ENCODE measurements at regions not wholly inside any gene's neighbourhood (a gene's known extent, or its start where the extent isn't known, plus 50 kb on each side); places are given as distances from the start of the nearest gene placed in this dataset.
A peak's percentile ranks its signal among the peaks of the same experiment; 100 is the strongest.
"Not testable (repeated sequence)": the region's sequence is repeated elsewhere in the genome, so short reads cannot be mapped to it uniquely, and the experiment has no call there.

GRCh38 chr2:186984481-186984880 is 135.5 kb upstream of the ZSWIM2 start:
- no peak for DNase-seq

- no peak for DNase-seq
Measured at GRCh38 chr2:186980787-186981550, 132.0 kb upstream of the ZSWIM2 start.

GRCh38 chr2:186980117-186980442 is 131.1 kb upstream of the ZSWIM2 start:
- DNase-seq, result no peak

- DNase-seq, result no peak
Measured at GRCh38 chr2:186979439-186980116, 130.6 kb upstream of the ZSWIM2 start.

GRCh38 chr2:186977433-186978045 is 128.6 kb upstream of the ZSWIM2 start:
- DNase-seq, result no peak

- DNase-seq, result no peak
Measured at GRCh38 chr2:186976329-186976728, 127.4 kb upstream of the ZSWIM2 start.

- no peak for DNase-seq
Measured at GRCh38 chr2:186972281-186972970, 123.5 kb upstream of the ZSWIM2 start.

- no peak for DNase-seq
Measured at GRCh38 chr2:186968277-186968676, 119.3 kb upstream of the ZSWIM2 start.

- DNase-seq, result no peak
Measured at GRCh38 chr2:186966015-186966414, 117.0 kb upstream of the ZSWIM2 start.

- DNase-seq, result no peak
Measured at GRCh38 chr2:186962085-186962747, 113.2 kb upstream of the ZSWIM2 start.

GRCh38 chr2:186960241-186960640 is 111.3 kb upstream of the ZSWIM2 start:
- not testable (repeated sequence) for DNase-seq

- no peak for DNase-seq
Measured at GRCh38 chr2:186959486-186959885, 110.5 kb upstream of the ZSWIM2 start.

- no peak for DNase-seq
Measured at GRCh38 chr2:186950694-186951093, 101.7 kb upstream of the ZSWIM2 start.

- DNase-seq, result no peak
Measured at GRCh38 chr2:186949726-186950256, 100.8 kb upstream of the ZSWIM2 start.

- no peak for DNase-seq
Measured at GRCh38 chr2:186947516-186947915, 98.5 kb upstream of the ZSWIM2 start.

GRCh38 chr2:186946896-186947467 is 98.0 kb upstream of the ZSWIM2 start:
- no peak for DNase-seq

GRCh38 chr2:186941853-186942252 is 92.9 kb upstream of the ZSWIM2 start:
- no peak for DNase-seq

GRCh38 chr2:186940463-186940862 is 91.5 kb upstream of the ZSWIM2 start:
- no peak for DNase-seq

- no peak for DNase-seq
Measured at GRCh38 chr2:186934420-186934819, 85.5 kb upstream of the ZSWIM2 start.

GRCh38 chr2:186927867-186928191 is 78.9 kb upstream of the ZSWIM2 start:
- no peak for DNase-seq

GRCh38 chr2:186927185-186927866 is 78.4 kb upstream of the ZSWIM2 start:
- no peak for DNase-seq

- DNase-seq, result peak; percentile 71
Measured at GRCh38 chr2:186925514-186925913, 76.5 kb upstream of the ZSWIM2 start.

Data from MV-4-11 (cell line).